ENCODE measurements at regions not wholly inside any gene's neighbourhood (a gene's known extent, or its start where the extent isn't known, plus 50 kb on each side); places are given as distances from the start of the nearest gene placed in this dataset.

DNA sequence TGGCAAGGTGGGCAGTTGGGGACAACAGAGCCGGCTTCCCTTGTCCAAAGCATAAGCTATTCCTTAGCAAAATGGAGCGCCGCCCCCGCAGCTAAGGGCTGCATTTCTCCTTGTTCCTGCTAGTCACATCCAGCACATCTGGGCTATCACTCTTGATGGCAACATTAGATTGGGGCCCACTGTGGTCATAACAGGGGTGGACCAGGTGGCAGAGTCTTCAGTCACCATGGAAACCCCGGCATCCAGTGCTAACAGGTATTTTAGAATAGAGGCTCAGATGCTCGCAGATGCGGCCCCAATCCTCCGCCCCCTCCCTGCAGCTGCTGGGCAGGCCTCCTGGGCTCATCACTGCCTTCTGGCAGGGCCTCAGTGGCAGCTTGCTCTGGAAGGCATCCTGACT is 125.9 kb downstream of the GPCPD1 start:
- no peak for TF ChIP-seq POLR2AphosphoS5 (IDR thresholded peaks at IDR 0.05; ENCODE audit: insufficient read depth, low read depth, low read length)
- TF ChIP-seq, protein P1, sequence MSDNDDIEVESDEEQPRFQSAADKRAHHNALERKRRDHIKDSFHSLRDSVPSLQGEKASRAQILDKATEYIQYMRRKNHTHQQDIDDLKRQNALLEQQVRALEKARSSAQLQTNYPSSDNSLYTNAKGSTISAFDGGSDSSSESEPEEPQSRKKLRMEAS (IDR thresholded peaks at IDR 0.05; ENCODE audit: insufficient read depth, insufficient read length), result no peak
- no peak for TF ChIP-seq EZH2 (IDR thresholded peaks at IDR 0.05; ENCODE audit: borderline replicate concordance, low read depth, low read length, severe bottlenecking)
- TF ChIP-seq, protein P2, sequence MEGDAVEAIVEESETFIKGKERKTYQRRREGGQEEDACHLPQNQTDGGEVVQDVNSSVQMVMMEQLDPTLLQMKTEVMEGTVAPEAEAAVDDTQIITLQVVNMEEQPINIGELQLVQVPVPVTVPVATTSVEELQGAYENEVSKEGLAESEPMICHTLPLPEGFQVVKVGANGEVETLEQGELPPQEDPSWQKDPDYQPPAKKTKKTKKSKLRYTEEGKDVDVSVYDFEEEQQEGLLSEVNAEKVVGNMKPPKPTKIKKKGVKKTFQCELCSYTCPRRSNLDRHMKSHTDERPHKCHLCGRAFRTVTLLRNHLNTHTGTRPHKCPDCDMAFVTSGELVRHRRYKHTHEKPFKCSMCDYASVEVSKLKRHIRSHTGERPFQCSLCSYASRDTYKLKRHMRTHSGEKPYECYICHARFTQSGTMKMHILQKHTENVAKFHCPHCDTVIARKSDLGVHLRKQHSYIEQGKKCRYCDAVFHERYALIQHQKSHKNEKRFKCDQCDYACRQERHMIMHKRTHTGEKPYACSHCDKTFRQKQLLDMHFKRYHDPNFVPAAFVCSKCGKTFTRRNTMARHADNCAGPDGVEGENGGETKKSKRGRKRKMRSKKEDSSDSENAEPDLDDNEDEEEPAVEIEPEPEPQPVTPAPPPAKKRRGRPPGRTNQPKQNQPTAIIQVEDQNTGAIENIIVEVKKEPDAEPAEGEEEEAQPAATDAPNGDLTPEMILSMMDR (IDR thresholded peaks at IDR 0.05; ENCODE audit: extremely low read depth in 1 of 2, insufficient read depth in 1 of 2, low read depth in 1 of 2, low read length in 2 of 2), result no peak
- no peak for TF ChIP-seq FOS (IDR thresholded peaks at IDR 0.05; ENCODE audit: borderline replicate concordance, insufficient read depth, low read length)
- no TSS peak for BruUV-seq (replicated peaks)
- no peak for FAIRE-seq
- Histone ChIP-seq H3K79me2 (ENCODE audit: control insufficient read depth, insufficient read depth, low read length) (no peaks in the 10 kb centered on the region), H2AFZ (ENCODE audit: low read depth, low read length) (no peak overlapping the region), H3K4me1 (ENCODE audit: control insufficient read depth, extremely low read depth, insufficient read depth, low read length) (no peaks in the 10 kb centered on the region), H3K9me3 (replicated peaks; ENCODE audit: control insufficient read depth, insufficient read depth, low read length) (no peaks in the 10 kb centered on the region), H3K9ac (replicated peaks; ENCODE audit: extremely low read depth, insufficient read depth, low read length) (no peak overlapping the region), H3K9me1 (replicated peaks; ENCODE audit: control insufficient read depth, extremely low read depth, insufficient read depth, low read length) (no peaks in the 10 kb centered on the region), H4K20me1 (replicated peaks; ENCODE audit: control insufficient read depth, extremely low read depth, insufficient read depth, low read length) (no peaks in the 10 kb centered on the region), H3K36me3 (ENCODE audit: control insufficient read depth in 2 of 2, extremely low read depth in 1 of 2, insufficient read depth in 2 of 2, low read length in 2 of 2) (no peaks in the 10 kb centered on the region), H3K27me3 (ENCODE audit: control insufficient read depth in 2 of 2, insufficient read depth in 2 of 2, low read length in 2 of 2) (peaks cover 8 to 12% of the 10 kb centered on the region in 2 experiments), H3K4me2 (ENCODE audit: insufficient read depth, low read length) (no peak overlapping the region), H3K4me3 (replicated peaks in 1 of 3; ENCODE audit: insufficient read depth in 1 of 3, low read depth in 1 of 3, low read length in 3 of 3) (no peak overlapping the region), H3K27ac (ENCODE audit: insufficient read depth, low read depth, low read length) (no peak overlapping the region)
- intact Hi-C loops (cut with micrococcal nuclease), result no loop called here
- ChIA-PET POLR2A (no interaction called here), CTCF (interaction anchor here (2.3 kb wide), 1 partner anchor 279 kb away, joined by 5 read pairs; no protein-coding TSS in a partner anchor)
- DNase-seq (ENCODE audit: low read depth, low spot score), result no peak
- dilution Hi-C loops (cut with MboI; ENCODE audit: extremely low pct_ligation_motif_present, low sequenced_read_pairs), result no loop called here

DNA sequence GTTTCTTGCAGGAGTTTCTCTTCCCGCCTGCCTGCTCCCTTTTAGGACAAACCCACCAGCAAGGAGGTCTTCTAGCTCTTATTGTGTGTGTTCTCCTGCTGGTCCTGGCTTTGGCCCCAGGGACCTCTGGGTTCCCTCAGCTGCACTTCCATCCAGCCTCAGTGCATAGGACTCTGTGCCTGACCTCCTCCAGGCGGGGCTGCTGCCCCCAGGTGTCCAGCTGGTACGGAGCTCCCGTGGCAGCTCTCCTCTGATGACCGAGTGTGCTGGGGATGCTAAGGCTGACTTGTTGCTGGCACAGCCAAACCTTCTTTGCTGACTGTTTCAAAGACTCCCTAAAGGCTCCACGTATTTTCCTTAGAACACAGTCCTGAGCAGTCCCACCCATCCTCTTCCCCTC is 126.5 kb downstream of the GPCPD1 start:
- H3K4me2 ChIP-seq (ENCODE audit: insufficient read depth, low read length), result no peak overlapping the region
- peaks cover 5 to 12% of the 10 kb centered on the region in 2 experiments for H3K27me3 ChIP-seq (ENCODE audit: control insufficient read depth in 2 of 2, insufficient read depth in 2 of 2, low read length in 2 of 2)
- H3K9me1 ChIP-seq (replicated peaks; ENCODE audit: control insufficient read depth, extremely low read depth, insufficient read depth, low read length), result no peaks in the 10 kb centered on the region
- TF ChIP-seq, protein P1 (IDR thresholded peaks at IDR 0.05; ENCODE audit: insufficient read depth, insufficient read length), result no peak
- no peak overlapping the region for H3K4me3 ChIP-seq (replicated peaks in 1 of 3; ENCODE audit: insufficient read depth in 1 of 3, low read depth in 1 of 3, low read length in 3 of 3)
- H3K9me3 ChIP-seq (replicated peaks; ENCODE audit: control insufficient read depth, insufficient read depth, low read length), result no peaks in the 10 kb centered on the region
- H3K79me2 ChIP-seq (ENCODE audit: control insufficient read depth, insufficient read depth, low read length), result no peaks in the 10 kb centered on the region
- H3K36me3 ChIP-seq (ENCODE audit: control insufficient read depth in 2 of 2, extremely low read depth in 1 of 2, insufficient read depth in 2 of 2, low read length in 2 of 2), result no peaks in the 10 kb centered on the region
- no TSS peak for BruUV-seq (replicated peaks)
- no peak for FAIRE-seq
- ChIA-PET POLR2A (no interaction called here), CTCF (interaction anchor here (1.4 to 2.3 kb wide), 2 partner anchors 36 to 279 kb away, joined by 3 to 5 read pairs; no protein-coding TSS in a partner anchor)
- H2AFZ ChIP-seq (ENCODE audit: low read depth, low read length), result no peak overlapping the region
- H3K4me1 ChIP-seq (ENCODE audit: control insufficient read depth, extremely low read depth, insufficient read depth, low read length), result no peaks in the 10 kb centered on the region
- H3K27ac ChIP-seq (ENCODE audit: insufficient read depth, low read depth, low read length), result no peak overlapping the region
- H4K20me1 ChIP-seq (replicated peaks; ENCODE audit: control insufficient read depth, extremely low read depth, insufficient read depth, low read length), result no peaks in the 10 kb centered on the region
- H3K9ac ChIP-seq (replicated peaks; ENCODE audit: extremely low read depth, insufficient read depth, low read length), result no peak overlapping the region
- dilution Hi-C loops (cut with MboI; ENCODE audit: extremely low pct_ligation_motif_present, low sequenced_read_pairs) (no loop called here), intact Hi-C loops (cut with micrococcal nuclease) (no loop called here)
- DNase-seq (ENCODE audit: low read depth, low spot score), result no peak
